WTC11 (cell line): ENCODE measurements at regions not wholly inside any gene's neighbourhood (a gene's known extent, or its start where the extent isn't known, plus 50 kb on each side); places are given as distances from the start of the nearest gene placed in this dataset.

Experiments
- ATAC-seq: fragments of 200-7000 bp; cut with Tn5 transposase; 2 replicates; pipeline ENCODE4 v1.10.0; 2021; ENCODE audit warnings: mild to moderate bottlenecking, moderate library complexity
- CTCF ChIA-PET: fragments of 300-600 bp; sonication (Branson Sonifier 250); formaldehyde crosslinking; loops from one replicate; lab custom pipeline; 2021; ENCODE audit warnings: antibody characterized with exemption; lab: Charles Lee
- POLR2A ChIA-PET: fragments of 350-600 bp; sonication (Branson Sonifier 250); formaldehyde crosslinking; loops from one replicate; lab custom pipeline; 2021; ENCODE audit warnings: antibody characterized with exemption; lab: Charles Lee
- DNase-seq: peaks from one replicate; pipeline ENCODE4 v3.0.0; 2021; ENCODE audit warnings: low spot score
- H3K27ac Mint-ChIP-seq: 2 replicates; pipeline ENCODE4 v1.8.0; 2021; ENCODE audit warnings: mixed read lengths
- H3K27me3 Mint-ChIP-seq: 2 replicates; pipeline ENCODE4 v1.8.0; 2021; ENCODE audit warnings: low read depth, mild to moderate bottlenecking, moderate library complexity, mixed read lengths
- H3K36me3 Mint-ChIP-seq: 2 replicates; pipeline ENCODE4 v1.8.0; 2021; ENCODE audit warnings: mixed read lengths
- H3K4me1 Mint-ChIP-seq: 2 replicates; pipeline ENCODE4 v1.8.0; 2022; ENCODE audit warnings: mixed read lengths
- H3K4me3 Mint-ChIP-seq: 2 replicates; pipeline ENCODE4 v1.8.0; 2021; ENCODE audit warnings: mild to moderate bottlenecking, moderate library complexity, mixed read lengths
- H3K9me3 Mint-ChIP-seq: 2 replicates; pipeline ENCODE4 v1.8.0; 2021; ENCODE audit warnings: mixed read lengths
- KAT7 ChIP-seq: sonication (generic); formaldehyde crosslinking; IDR thresholded peaks from 2 replicates; pipeline ENCODE4 v1.8.1; 2023; ENCODE audit warnings: missing genetic modification reagents, mild to moderate bottlenecking, borderline replicate concordance
- NR2C2 ChIP-seq: sonication (generic); formaldehyde crosslinking; IDR thresholded peaks from 2 replicates; pipeline ENCODE4 v1.8.0; 2022; ENCODE audit warnings: mild to moderate bottlenecking, missing genetic modification reagents
- PRDM15 ChIP-seq: sonication (generic); formaldehyde crosslinking; IDR thresholded peaks from 2 replicates; pipeline ENCODE4 v1.8.0; 2022; ENCODE audit warnings: missing genetic modification reagents
- RORB ChIP-seq: fragments of 250-450 bp; sonication (Bioruptor Pico); IDR thresholded peaks from 2 replicates; pipeline ENCODE4 v1.9.0; 2021; ENCODE audit warnings: mild to moderate bottlenecking
- USF1 ChIP-seq: sonication (generic); formaldehyde crosslinking; IDR thresholded peaks from 2 replicates; pipeline ENCODE4 v1.8.0; 2022; ENCODE audit warnings: mild to moderate bottlenecking, missing genetic modification reagents
- USF2 ChIP-seq: sonication (generic); formaldehyde crosslinking; IDR thresholded peaks from 2 replicates; pipeline ENCODE4 v1.8.1; 2023; ENCODE audit warnings: mild to moderate bottlenecking, missing genetic modification reagents, moderate library complexity
- ZBTB21 ChIP-seq: sonication (generic); formaldehyde crosslinking; IDR thresholded peaks from 2 replicates; pipeline ENCODE4 v1.8.1; 2023; ENCODE audit warnings: mild to moderate bottlenecking, missing genetic modification reagents, borderline replicate concordance
- ZNF396 ChIP-seq: fragments of 250-450 bp; sonication (Bioruptor Pico); IDR thresholded peaks from 2 replicates; pipeline ENCODE4 v1.8.0; 2021; ENCODE audit warnings: mild to moderate bottlenecking, moderate library complexity, borderline replicate concordance
- TF ChIP-seq, protein P1 (sequence below): sonication (generic); formaldehyde crosslinking; IDR thresholded peaks from 2 replicates; pipeline ENCODE4 v1.8.0; 2023; ENCODE audit warnings: missing genetic modification reagents, mild to moderate bottlenecking, borderline replicate concordance
- TF ChIP-seq, protein P2 (sequence below): fragments of 250-450 bp; sonication (Bioruptor Pico); conservative IDR thresholded peaks from 2 replicates; pipeline ENCODE4 v1.9.0; 2021; ENCODE audit warnings: mild to moderate bottlenecking
- TF ChIP-seq, protein P3 (sequence below): fragments of 200-600 bp; IDR thresholded peaks from 2 replicates; pipeline ENCODE4 v1.8.0; 2022; ENCODE audit warnings: antibody characterized with exemption
- TF ChIP-seq, protein P4 (sequence below): sonication (generic); formaldehyde crosslinking; IDR thresholded peaks from 2 replicates; pipeline ENCODE4 v1.8.1; 2022; ENCODE audit warnings: mild to moderate bottlenecking, moderate library complexity, missing genetic modification reagents

DNA sequence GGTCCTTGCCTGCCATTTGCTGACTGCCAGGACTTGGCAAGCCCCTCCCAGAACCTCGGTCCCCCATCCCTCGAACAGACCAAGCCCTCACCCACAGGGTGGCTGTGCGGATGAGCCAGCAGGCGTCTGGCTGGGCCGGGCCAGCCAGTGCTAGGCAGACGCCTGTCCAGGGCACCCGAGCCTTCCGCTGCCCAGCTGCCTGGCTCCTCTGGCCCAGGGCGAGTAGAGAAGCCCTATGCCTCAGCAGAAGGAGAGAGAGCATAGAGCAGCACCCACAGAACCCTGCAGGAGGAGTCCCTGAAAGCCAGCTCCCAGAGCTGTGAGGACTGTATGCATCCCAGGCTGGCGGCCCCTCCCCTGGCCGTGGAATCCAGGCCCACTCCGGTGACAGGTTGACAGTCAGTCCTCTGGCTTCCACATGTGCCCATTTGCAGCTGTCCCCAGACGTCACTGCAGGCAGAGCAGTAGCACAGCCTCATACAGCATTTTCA is 62.1 kb upstream of the GLI2 start (continued):
- TF ChIP-seq PRDM15 = no peak

DNA sequence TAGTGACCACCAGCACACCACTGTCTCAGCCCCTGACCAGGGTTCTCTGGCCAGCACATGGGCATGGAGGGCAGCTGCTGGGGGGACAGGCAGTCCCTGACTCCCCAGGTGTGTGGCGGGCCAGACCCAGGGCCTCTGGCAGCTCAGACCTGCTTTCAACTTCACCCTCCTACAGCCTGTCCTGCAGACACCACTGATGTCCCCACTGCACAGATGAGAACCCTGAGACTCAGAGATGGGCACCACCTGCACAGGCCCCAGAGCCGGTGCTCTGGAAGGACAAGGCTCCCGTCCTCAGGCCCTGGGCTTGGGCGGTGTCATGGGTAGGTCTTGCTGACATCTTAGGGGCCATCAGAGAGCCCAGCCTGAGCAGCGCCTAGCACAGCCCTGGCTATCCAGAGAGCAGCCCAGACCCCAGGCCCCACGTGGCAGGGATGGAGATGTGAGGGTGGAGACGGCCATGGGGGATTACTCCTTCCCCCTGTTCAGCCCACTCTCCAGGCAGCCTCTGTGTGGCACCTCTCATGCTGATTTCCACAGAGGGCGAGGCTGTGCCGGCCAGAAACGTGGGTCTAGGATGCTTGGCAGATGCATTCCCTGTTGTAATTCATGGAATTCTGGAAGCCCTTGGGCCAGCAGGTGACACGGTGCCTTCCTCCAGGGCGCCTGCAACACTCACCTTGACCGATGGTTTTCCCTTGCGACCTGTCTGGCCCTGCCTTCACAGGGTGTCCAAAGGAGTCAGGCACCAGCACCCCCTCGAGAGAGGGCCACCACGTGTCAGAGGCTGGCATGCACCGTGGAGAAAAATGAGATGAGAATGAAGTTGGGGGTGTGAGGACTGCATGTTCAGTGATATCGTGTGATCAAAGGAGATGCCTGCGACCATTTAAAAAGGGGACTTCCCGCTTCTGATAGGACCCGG is 61.2 kb upstream of the GLI2 start:
- no peak for ATAC-seq
- TF ChIP-seq, protein P1, sequence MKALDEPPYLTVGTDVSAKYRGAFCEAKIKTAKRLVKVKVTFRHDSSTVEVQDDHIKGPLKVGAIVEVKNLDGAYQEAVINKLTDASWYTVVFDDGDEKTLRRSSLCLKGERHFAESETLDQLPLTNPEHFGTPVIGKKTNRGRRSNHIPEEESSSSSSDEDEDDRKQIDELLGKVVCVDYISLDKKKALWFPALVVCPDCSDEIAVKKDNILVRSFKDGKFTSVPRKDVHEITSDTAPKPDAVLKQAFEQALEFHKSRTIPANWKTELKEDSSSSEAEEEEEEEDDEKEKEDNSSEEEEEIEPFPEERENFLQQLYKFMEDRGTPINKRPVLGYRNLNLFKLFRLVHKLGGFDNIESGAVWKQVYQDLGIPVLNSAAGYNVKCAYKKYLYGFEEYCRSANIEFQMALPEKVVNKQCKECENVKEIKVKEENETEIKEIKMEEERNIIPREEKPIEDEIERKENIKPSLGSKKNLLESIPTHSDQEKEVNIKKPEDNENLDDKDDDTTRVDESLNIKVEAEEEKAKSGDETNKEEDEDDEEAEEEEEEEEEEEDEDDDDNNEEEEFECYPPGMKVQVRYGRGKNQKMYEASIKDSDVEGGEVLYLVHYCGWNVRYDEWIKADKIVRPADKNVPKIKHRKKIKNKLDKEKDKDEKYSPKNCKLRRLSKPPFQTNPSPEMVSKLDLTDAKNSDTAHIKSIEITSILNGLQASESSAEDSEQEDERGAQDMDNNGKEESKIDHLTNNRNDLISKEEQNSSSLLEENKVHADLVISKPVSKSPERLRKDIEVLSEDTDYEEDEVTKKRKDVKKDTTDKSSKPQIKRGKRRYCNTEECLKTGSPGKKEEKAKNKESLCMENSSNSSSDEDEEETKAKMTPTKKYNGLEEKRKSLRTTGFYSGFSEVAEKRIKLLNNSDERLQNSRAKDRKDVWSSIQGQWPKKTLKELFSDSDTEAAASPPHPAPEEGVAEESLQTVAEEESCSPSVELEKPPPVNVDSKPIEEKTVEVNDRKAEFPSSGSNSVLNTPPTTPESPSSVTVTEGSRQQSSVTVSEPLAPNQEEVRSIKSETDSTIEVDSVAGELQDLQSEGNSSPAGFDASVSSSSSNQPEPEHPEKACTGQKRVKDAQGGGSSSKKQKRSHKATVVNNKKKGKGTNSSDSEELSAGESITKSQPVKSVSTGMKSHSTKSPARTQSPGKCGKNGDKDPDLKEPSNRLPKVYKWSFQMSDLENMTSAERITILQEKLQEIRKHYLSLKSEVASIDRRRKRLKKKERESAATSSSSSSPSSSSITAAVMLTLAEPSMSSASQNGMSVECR (CRISPR knock-in tag) = no peak
- TF ChIP-seq NR2C2 = no peak
- ChIA-PET CTCF (interaction anchor here (1.2 to 1.7 kb wide), 6 partner anchors 121 to 332 kb away, joined by 3 to 14 read pairs (median 6); no protein-coding TSS in a partner anchor), POLR2A (no interaction called here)
- Mint-ChIP-seq H3K9me3 (no peaks in the 10 kb centered on the region), H3K27me3 (peaks cover 62% of the 10 kb centered on the region), H3K4me3 (no peak overlapping the region), H3K4me1 (peaks cover 7% of the 10 kb centered on the region; the same call in 1 of the 2 replicates), H3K27ac (no peak overlapping the region), H3K36me3 (no peaks in the 10 kb centered on the region)
- DNase-seq = no peak

DNA sequence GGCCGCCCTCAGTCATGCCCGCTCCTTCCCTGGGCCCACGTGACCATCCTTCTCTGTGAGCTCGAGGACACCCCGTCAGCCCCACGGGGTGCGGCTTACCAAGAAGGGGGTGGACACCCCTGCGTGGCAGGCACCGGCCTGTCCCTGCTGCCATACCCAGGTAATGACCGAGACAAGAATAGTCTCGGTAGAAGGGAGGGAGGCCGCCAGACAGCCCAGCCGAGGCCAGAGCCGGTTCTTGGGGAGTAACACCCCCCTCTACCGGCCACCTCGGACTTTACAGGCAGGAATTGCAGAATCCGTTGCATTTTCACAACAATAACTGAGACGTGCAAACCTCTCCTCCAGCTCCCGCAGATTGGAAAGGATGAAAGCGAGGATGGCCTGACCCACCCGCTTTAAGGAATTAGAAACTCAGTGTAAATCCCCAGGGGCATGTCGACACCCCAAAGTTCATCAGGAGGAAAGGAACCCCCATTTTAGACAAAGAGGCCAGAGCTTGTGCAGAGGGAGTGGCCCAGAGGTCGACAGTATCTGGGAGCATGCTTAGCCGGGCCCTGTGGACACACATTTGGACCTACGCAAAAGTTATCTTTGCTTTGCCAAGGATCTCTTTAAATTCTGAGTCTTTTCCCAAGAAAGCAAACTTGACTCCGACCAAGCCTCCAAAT is 60.1 kb upstream of the GLI2 start:
- DNase-seq = peak; percentile 84
- H3K36me3 Mint-ChIP-seq = no peaks in the 10 kb centered on the region
- H3K9me3 Mint-ChIP-seq = no peaks in the 10 kb centered on the region
- ATAC-seq = peak; percentile 72
- ChIA-PET POLR2A (no interaction called here), CTCF (interaction anchor here (0.6 to 1.7 kb wide), 17 partner anchors 14 to 408 kb away, joined by 3 to 14 read pairs (median 4); no protein-coding TSS in a partner anchor)
- peaks cover 59% of the 10 kb centered on the region for H3K27me3 Mint-ChIP-seq
- H3K4me3 Mint-ChIP-seq = no peak overlapping the region
- peaks cover 3% of the 10 kb centered on the region; the same call in 1 of the 2 replicates for H3K4me1 Mint-ChIP-seq
- TF ChIP-seq ZNF396 (no peak), RORB (CRISPR knock-in tag) (no peak), KAT7 (CRISPR knock-in tag) (no peak), USF2 (CRISPR knock-in tag) (peak; percentile 52), ZBTB21 (CRISPR knock-in tag) (no peak), USF1 (CRISPR knock-in tag) (peak; percentile 42; the same call in 1 of the 2 replicates)
- TF ChIP-seq, protein P2, sequence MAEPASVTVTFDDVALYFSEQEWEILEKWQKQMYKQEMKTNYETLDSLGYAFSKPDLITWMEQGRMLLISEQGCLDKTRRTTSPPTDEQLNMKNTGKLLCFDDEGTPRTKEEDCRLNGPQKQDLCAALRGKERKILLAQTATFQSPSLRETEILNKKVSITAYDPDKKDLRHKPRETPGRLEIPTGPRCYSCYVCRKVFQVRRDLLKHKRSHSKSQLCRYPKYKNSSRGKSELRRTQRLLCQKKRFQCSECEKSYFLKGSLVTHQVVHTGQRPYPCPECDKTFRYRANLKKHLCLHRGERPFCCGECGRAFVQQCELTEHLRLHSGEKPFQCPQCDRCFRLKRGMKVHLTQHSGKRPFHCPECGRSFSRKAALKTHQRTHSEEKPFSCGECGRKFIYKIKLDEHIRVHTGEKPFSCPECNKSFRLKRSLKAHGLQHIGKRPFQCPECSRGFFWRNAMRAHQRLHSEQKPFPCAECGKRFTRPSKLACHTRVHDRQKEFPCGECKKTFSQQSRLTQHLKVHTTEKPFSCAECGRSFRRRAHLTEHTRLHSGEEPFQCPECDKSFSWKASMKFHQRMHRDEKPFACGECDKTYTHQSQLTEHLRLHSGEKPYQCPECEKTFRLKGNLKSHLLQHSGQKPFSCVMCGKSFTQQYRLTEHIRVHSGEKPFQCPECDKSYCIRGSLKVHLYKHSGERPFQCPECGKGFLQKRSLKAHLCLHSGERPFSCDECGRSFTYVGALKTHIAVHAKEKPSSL = no peak
- TF ChIP-seq, protein P3, sequence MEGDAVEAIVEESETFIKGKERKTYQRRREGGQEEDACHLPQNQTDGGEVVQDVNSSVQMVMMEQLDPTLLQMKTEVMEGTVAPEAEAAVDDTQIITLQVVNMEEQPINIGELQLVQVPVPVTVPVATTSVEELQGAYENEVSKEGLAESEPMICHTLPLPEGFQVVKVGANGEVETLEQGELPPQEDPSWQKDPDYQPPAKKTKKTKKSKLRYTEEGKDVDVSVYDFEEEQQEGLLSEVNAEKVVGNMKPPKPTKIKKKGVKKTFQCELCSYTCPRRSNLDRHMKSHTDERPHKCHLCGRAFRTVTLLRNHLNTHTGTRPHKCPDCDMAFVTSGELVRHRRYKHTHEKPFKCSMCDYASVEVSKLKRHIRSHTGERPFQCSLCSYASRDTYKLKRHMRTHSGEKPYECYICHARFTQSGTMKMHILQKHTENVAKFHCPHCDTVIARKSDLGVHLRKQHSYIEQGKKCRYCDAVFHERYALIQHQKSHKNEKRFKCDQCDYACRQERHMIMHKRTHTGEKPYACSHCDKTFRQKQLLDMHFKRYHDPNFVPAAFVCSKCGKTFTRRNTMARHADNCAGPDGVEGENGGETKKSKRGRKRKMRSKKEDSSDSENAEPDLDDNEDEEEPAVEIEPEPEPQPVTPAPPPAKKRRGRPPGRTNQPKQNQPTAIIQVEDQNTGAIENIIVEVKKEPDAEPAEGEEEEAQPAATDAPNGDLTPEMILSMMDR = peak; percentile 81
- TF ChIP-seq, protein P4, sequence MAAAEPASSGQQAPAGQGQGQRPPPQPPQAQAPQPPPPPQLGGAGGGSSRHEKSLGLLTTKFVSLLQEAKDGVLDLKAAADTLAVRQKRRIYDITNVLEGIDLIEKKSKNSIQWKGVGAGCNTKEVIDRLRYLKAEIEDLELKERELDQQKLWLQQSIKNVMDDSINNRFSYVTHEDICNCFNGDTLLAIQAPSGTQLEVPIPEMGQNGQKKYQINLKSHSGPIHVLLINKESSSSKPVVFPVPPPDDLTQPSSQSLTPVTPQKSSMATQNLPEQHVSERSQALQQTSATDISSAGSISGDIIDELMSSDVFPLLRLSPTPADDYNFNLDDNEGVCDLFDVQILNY (CRISPR knock-in tag) = no peak
- H3K27ac Mint-ChIP-seq = no peak overlapping the region
